H9 (cell line): ENCODE measurements at regions not wholly inside any gene's neighbourhood (a gene's known extent, or its start where the extent isn't known, plus 50 kb on each side); places are given as distances from the start of the nearest gene placed in this dataset.

Experiments
- DNase-seq: peaks from one replicate; pipeline ENCODE4 v3.0.0-alpha.2; 2017
- H2AFZ ChIP-seq: one replicate; pipeline ENCODE4 v1.6.1; 2013; ENCODE audit warnings: mild to moderate bottlenecking, low read length, control low read depth, moderate library complexity
- H2AK5ac ChIP-seq: 2 replicates; pipeline ENCODE4 v1.6.1; 2013; ENCODE audit warnings: low read length, control low read depth, mixed read lengths; ENCODE audit not compliant: insufficient read length
- H2BK120ac ChIP-seq: one replicate; pipeline ENCODE4 v1.6.1; 2013; ENCODE audit warnings: low read depth, mild to moderate bottlenecking, low read length, control low read depth, inconsistent platforms; ENCODE audit not compliant: poor library complexity, severe bottlenecking
- H2BK12ac ChIP-seq: 2 replicates; pipeline ENCODE4 v1.6.1; 2013; ENCODE audit warnings: low read length, control low read depth, mixed read lengths, low read depth; ENCODE audit not compliant: insufficient read length
- H2BK15ac ChIP-seq: 2 replicates; pipeline ENCODE4 v1.6.1; 2013; ENCODE audit warnings: low read depth, low read length, control low read depth
- H2BK20ac ChIP-seq: one replicate; pipeline ENCODE4 v1.6.1; 2013; ENCODE audit warnings: low read depth, mild to moderate bottlenecking, low read length, control low read depth, inconsistent platforms; ENCODE audit not compliant: poor library complexity, severe bottlenecking
- H2BK5ac ChIP-seq: 2 replicates; pipeline ENCODE4 v1.6.1; 2013; ENCODE audit warnings: low read length, control low read depth, mixed read lengths; ENCODE audit not compliant: insufficient read length
- H3K14ac ChIP-seq: 2 replicates; pipeline ENCODE4 v1.6.1; 2013; ENCODE audit warnings: low read length, control low read depth; ENCODE audit not compliant: insufficient read depth
- H3K18ac ChIP-seq: 2 replicates; pipeline ENCODE4 v1.6.1; 2013; ENCODE audit warnings: low read depth, mild to moderate bottlenecking, mixed read lengths, low read length, control low read depth; ENCODE audit not compliant: insufficient read length
- H3K23ac ChIP-seq: 2 replicates; pipeline ENCODE4 v1.6.1; 2013; ENCODE audit warnings: low read length, control low read depth, mixed read lengths, low read depth; ENCODE audit not compliant: insufficient read length
- H3K23me2 ChIP-seq: 2 replicates; pipeline ENCODE4 v1.6.1; 2013; ENCODE audit warnings: low read depth, mild to moderate bottlenecking, mixed read lengths, low read length, control low read depth; ENCODE audit not compliant: insufficient read length, poor library complexity, severe bottlenecking
- H3K27ac ChIP-seq: 2 replicates; pipeline ENCODE4 v1.5.1; 2013; ENCODE audit warnings: low read length, control low read depth, mixed read lengths, low read depth; ENCODE audit not compliant: insufficient read length
- H3K27me3 ChIP-seq: 2 replicates; pipeline ENCODE4 v1.6.1; 2013; ENCODE audit warnings: low read length, control low read depth, inconsistent platforms; ENCODE audit not compliant: insufficient read depth
- H3K4ac ChIP-seq: 2 replicates; pipeline ENCODE4 v1.6.1; 2013; ENCODE audit warnings: low read depth, mild to moderate bottlenecking, control low read depth, inconsistent platforms, low read length, moderate library complexity
- H3K4me1 ChIP-seq: 2 replicates; pipeline ENCODE4 v1.6.1; 2013; ENCODE audit warnings: low read length, control low read depth, inconsistent platforms; ENCODE audit not compliant: insufficient read depth
- H3K4me2 ChIP-seq: 2 replicates; pipeline ENCODE4 v1.6.1; 2013; ENCODE audit warnings: low read length, control low read depth, mixed read lengths; ENCODE audit not compliant: insufficient read length, insufficient read depth
- H3K56ac ChIP-seq: 2 replicates; pipeline ENCODE4 v1.6.1; 2013; ENCODE audit warnings: low read depth, mild to moderate bottlenecking, mixed read lengths, low read length, control low read depth; ENCODE audit not compliant: insufficient read length
- H3K79me1 ChIP-seq: 2 replicates; pipeline ENCODE4 v1.6.1; 2013; ENCODE audit warnings: low read depth, mild to moderate bottlenecking, moderate library complexity, low read length, control low read depth, inconsistent platforms; ENCODE audit not compliant: insufficient read depth, poor library complexity, severe bottlenecking
- H3K79me2 ChIP-seq: 2 replicates; pipeline ENCODE4 v1.6.1; 2013; ENCODE audit warnings: low read length, control low read depth, inconsistent platforms; ENCODE audit not compliant: insufficient read depth
- H3K9ac ChIP-seq: 2 replicates; pipeline ENCODE4 v1.6.1; 2013; ENCODE audit warnings: low read length, control low read depth, mixed read lengths; ENCODE audit not compliant: insufficient read length; ENCODE audit errors: extremely low read depth
- H3K9me3 ChIP-seq: one replicate; pipeline ENCODE4 v1.6.1; 2013; ENCODE audit warnings: low read depth, low read length, inconsistent platforms; ENCODE audit not compliant: control insufficient read depth
- H3T11ph ChIP-seq: one replicate; pipeline ENCODE4 v1.6.1; 2013; ENCODE audit warnings: mild to moderate bottlenecking, low read length, control low read depth, inconsistent platforms
- H4K20me1 ChIP-seq: one replicate; pipeline ENCODE4 v1.6.1; 2013; ENCODE audit not compliant: control insufficient read depth, insufficient read length, insufficient read depth
- H4K5ac ChIP-seq: 2 replicates; pipeline ENCODE4 v1.6.1; 2013; ENCODE audit warnings: low read depth, mild to moderate bottlenecking, mixed read lengths, low read length, control low read depth; ENCODE audit not compliant: insufficient read length
- H4K8ac ChIP-seq: replicated peaks from 2 replicates; pipeline ENCODE4 v1.6.1; 2013; ENCODE audit warnings: low read length, control low read depth, mixed read lengths, low read depth; ENCODE audit not compliant: insufficient read length
- H4K91ac ChIP-seq: 2 replicates; pipeline ENCODE4 v1.6.1; 2013; ENCODE audit warnings: low read depth, mild to moderate bottlenecking, moderate library complexity, mixed read lengths, low read length, control low read depth; ENCODE audit not compliant: insufficient read length
- H3K27ac Mint-ChIP-seq, 3 experiments: 2 replicates in 2 of 3; 3 replicates in 1 of 3; pipeline ENCODE4 v1.8.0; 2020 to 2021; ENCODE audit warnings: mixed read lengths in 3 of 3, mild to moderate bottlenecking in 1 of 3, moderate library complexity in 1 of 3
- H3K27me3 Mint-ChIP-seq: 2 replicates; pipeline ENCODE4 v1.8.0; 2021; ENCODE audit warnings: low read depth, mild to moderate bottlenecking, moderate library complexity, mixed read lengths
- H3K36me3 Mint-ChIP-seq, 3 experiments: 2 replicates in 2 of 3; 3 replicates in 1 of 3; pipeline ENCODE4 v1.8.0; 2020 to 2021; ENCODE audit warnings: low read depth in 3 of 3, mixed read lengths in 3 of 3; ENCODE audit not compliant: insufficient read depth in 1 of 3
- H3K4me1 Mint-ChIP-seq, 2 experiments: 2 replicates each; pipeline ENCODE4 v1.8.0; 2020; ENCODE audit warnings: mixed read lengths in 2 of 2
- H3K4me3 Mint-ChIP-seq, 2 experiments: 2 replicates in 1 of 2; 3 replicates in 1 of 2; pipeline ENCODE4 v1.8.0; 2020 to 2021; ENCODE audit warnings: mild to moderate bottlenecking in 2 of 2, mixed read lengths in 2 of 2, moderate library complexity in 1 of 2
- H3K9me3 Mint-ChIP-seq, 2 experiments: 2 replicates in 1 of 2; 3 replicates in 1 of 2; pipeline ENCODE4 v1.8.0; 2020; ENCODE audit warnings: mild to moderate bottlenecking in 2 of 2, mixed read lengths in 2 of 2, moderate library complexity in 1 of 2
- WGBS: extraction: QIAGEN DNeasy Blood & Tissue Kit; methylation state at CpG from one replicate; pipeline ENCODE4 v1.1.7; 2013; ENCODE audit warnings: missing lambda C conversion rate, low lambda C conversion rate, mixed read lengths; ENCODE audit not compliant: insufficient read length; ENCODE audit errors: extremely low coverage; 5-methylcytosine and 5-hydroxymethylcytosine counted together
- TF ChIP-seq, protein P1 (sequence below): fragments of 200-600 bp; sonication (generic); conservative IDR thresholded peaks from 3 replicates; pipeline ENCODE4 v1.8.0; 2021; ENCODE audit warnings: antibody characterized with exemption, mild to moderate bottlenecking

DNA sequence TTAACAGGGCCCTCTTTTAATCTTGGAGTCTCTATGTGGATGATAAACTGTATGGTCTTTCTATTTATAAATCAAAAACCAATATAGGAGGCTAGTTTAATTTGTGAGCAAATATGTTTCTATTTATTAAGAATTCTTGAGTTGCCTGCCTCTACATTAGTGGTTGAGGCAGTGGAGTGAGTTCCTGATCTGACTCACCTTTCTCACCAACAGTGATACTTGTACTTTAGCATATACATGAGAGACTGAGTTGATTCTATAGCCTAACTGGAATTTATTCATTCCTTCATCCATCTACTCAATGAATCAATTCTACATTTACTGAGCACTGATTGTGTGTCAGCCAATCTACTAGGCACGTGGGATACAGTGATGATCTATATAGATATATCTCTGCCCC is 126.9 kb downstream of the TRMT11 start:
- Histone ChIP-seq H3K56ac (no peak overlapping the region), H2AK5ac (no peak overlapping the region), H2BK20ac (no peak overlapping the region), H2BK120ac (no peak overlapping the region), H3K9me3 (no peaks in the 10 kb centered on the region), H3K4ac (no peak overlapping the region), H3K14ac (no peak overlapping the region), H2AFZ (no peak overlapping the region), H3K27ac (no peak overlapping the region), H3K9ac (no peak overlapping the region), H3K4me2 (no peak overlapping the region), H4K8ac (no peak overlapping the region), H3K23ac (no peak overlapping the region), H3K27me3 (no peaks in the 10 kb centered on the region), H4K20me1 (no peaks in the 10 kb centered on the region), H3K4me1 (no peaks in the 10 kb centered on the region), H2BK12ac (no peak overlapping the region), H3K18ac (no peak overlapping the region), H3K23me2 (no peaks in the 10 kb centered on the region), H2BK15ac (no peak overlapping the region), H2BK5ac (no peak overlapping the region), H3K79me2 (no peaks in the 10 kb centered on the region), H4K91ac (no peak overlapping the region), H3K79me1 (no peaks in the 10 kb centered on the region), H4K5ac (no peak overlapping the region), H3T11ph (no peak overlapping the region)
- Mint-ChIP-seq H3K4me3 (no peak overlapping the region), H3K36me3 (no peaks in the 10 kb centered on the region), H3K27me3 (no peaks in the 10 kb centered on the region), H3K27ac (no peak overlapping the region), H3K9me3 (no peaks in the 10 kb centered on the region), H3K4me1 (peaks cover 15% of the 10 kb centered on the region in 2 experiments)
- WGBS: no CpG with 5 or more reads among the region's 1 CpG
- no peak for DNase-seq
- TF ChIP-seq, protein P1, sequence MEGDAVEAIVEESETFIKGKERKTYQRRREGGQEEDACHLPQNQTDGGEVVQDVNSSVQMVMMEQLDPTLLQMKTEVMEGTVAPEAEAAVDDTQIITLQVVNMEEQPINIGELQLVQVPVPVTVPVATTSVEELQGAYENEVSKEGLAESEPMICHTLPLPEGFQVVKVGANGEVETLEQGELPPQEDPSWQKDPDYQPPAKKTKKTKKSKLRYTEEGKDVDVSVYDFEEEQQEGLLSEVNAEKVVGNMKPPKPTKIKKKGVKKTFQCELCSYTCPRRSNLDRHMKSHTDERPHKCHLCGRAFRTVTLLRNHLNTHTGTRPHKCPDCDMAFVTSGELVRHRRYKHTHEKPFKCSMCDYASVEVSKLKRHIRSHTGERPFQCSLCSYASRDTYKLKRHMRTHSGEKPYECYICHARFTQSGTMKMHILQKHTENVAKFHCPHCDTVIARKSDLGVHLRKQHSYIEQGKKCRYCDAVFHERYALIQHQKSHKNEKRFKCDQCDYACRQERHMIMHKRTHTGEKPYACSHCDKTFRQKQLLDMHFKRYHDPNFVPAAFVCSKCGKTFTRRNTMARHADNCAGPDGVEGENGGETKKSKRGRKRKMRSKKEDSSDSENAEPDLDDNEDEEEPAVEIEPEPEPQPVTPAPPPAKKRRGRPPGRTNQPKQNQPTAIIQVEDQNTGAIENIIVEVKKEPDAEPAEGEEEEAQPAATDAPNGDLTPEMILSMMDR: no peak
